GM23338 (cell line): ENCODE measurements at regions not wholly inside any gene's neighbourhood (a gene's known extent, or its start where the extent isn't known, plus 50 kb on each side); places are given as distances from the start of the nearest gene placed in this dataset.

Experiments
- ATAC-seq: fragments of 200-7000 bp; cut with Tn5 transposase; 3 replicates; pipeline ENCODE4 v1.9.1; 2020
- DNase-seq: peaks from one replicate; pipeline ENCODE4 v3.0.0-alpha.2; 2015; ENCODE audit warnings: low spot score
- H2AFZ ChIP-seq: fragments of 200-600 bp; sonication (generic); 2 replicates; pipeline ENCODE4 v1.8.0; 2016; ENCODE audit warnings: antibody characterized with exemption, mild to moderate bottlenecking, moderate library complexity
- H3F3A ChIP-seq: fragments of 200-600 bp; sonication (generic); replicated peaks from 2 replicates; pipeline ENCODE4 v1.8.0; 2017; ENCODE audit warnings: antibody characterized with exemption, mixed run types, low read depth
- H3K27ac ChIP-seq: fragments of 200-600 bp; sonication (generic); 2 replicates; pipeline ENCODE4 v1.6.1; 2016; ENCODE audit warnings: low read depth
- H3K27me3 ChIP-seq: fragments of 200-600 bp; sonication (generic); 2 replicates; pipeline ENCODE4 v1.8.0; 2016; ENCODE audit warnings: mild to moderate bottlenecking, mixed run types, moderate library complexity; ENCODE audit not compliant: insufficient read depth
- H3K36me3 ChIP-seq: fragments of 200-600 bp; sonication (generic); 2 replicates; pipeline ENCODE4 v1.8.0; 2016; ENCODE audit warnings: mild to moderate bottlenecking; ENCODE audit not compliant: insufficient read depth
- H3K4me1 ChIP-seq: fragments of 200-600 bp; sonication (generic); 2 replicates; pipeline ENCODE4 v1.8.0; 2016; ENCODE audit warnings: mild to moderate bottlenecking, moderate library complexity; ENCODE audit not compliant: insufficient read depth
- H3K4me2 ChIP-seq: fragments of 200-600 bp; sonication (generic); 2 replicates; pipeline ENCODE4 v1.7.1; 2017; ENCODE audit warnings: mixed run types
- H3K4me3 ChIP-seq: fragments of 200-600 bp; sonication (generic); 2 replicates; pipeline ENCODE4 v1.6.1; 2016; ENCODE audit warnings: mixed run types
- H3K79me2 ChIP-seq: fragments of 200-600 bp; sonication (generic); replicated peaks from 2 replicates; pipeline ENCODE4 v1.8.0; 2017; ENCODE audit warnings: mild to moderate bottlenecking; ENCODE audit not compliant: insufficient read depth
- H3K9me2 ChIP-seq: fragments of 200-600 bp; sonication (generic); 2 replicates; pipeline ENCODE4 v1.8.0; 2017; ENCODE audit not compliant: insufficient read depth
- H4K20me1 ChIP-seq: fragments of 200-600 bp; sonication (generic); replicated peaks from 2 replicates; pipeline ENCODE4 v1.8.0; 2017; ENCODE audit warnings: mild to moderate bottlenecking; ENCODE audit not compliant: insufficient read depth
- H3K27ac Mint-ChIP-seq: 2 replicates; pipeline ENCODE4 v1.8.0; 2020; ENCODE audit warnings: inconsistent platforms, mild to moderate bottlenecking, moderate library complexity, mixed read lengths
- H3K27me3 Mint-ChIP-seq: 3 replicates; pipeline ENCODE4 v1.8.0; 2022; ENCODE audit warnings: low read depth, mild to moderate bottlenecking, moderate library complexity, mixed read lengths, inconsistent platforms; ENCODE audit not compliant: insufficient read depth, poor library complexity
- H3K36me3 Mint-ChIP-seq: 3 replicates; pipeline ENCODE4 v1.8.0; 2021; ENCODE audit warnings: low read depth, mild to moderate bottlenecking, inconsistent platforms, moderate library complexity, mixed read lengths
- H3K4me1 Mint-ChIP-seq: 3 replicates; pipeline ENCODE4 v1.8.0; 2020; ENCODE audit warnings: mild to moderate bottlenecking, inconsistent platforms, mixed read lengths
- H3K4me3 Mint-ChIP-seq: 3 replicates; pipeline ENCODE4 v1.8.0; 2021; ENCODE audit warnings: moderate library complexity, mild to moderate bottlenecking, inconsistent platforms, mixed read lengths
- H3K9me3 Mint-ChIP-seq: 3 replicates; pipeline ENCODE4 v1.8.0; 2020; ENCODE audit warnings: moderate library complexity, mild to moderate bottlenecking, inconsistent platforms, mixed read lengths
- CREB1 ChIP-seq: fragments of 250-450 bp; sonication (Bioruptor Pico); IDR thresholded peaks from 2 replicates; pipeline ENCODE4 v1.5.0; 2020; ENCODE audit warnings: low read depth, mild to moderate bottlenecking, moderate library complexity
- CTCF ChIP-seq, 2 experiments: fragments of 200-600 bp in 1 of 2; sonication (generic) in 1 of 2; conservative IDR thresholded peaks; 2 replicates each; pipeline versions ENCODE4 v1.5.1 to v1.6.1; 2016 to 2017; ENCODE audit warnings: antibody characterized with exemption in 2 of 2, low read depth in 2 of 2, mild to moderate bottlenecking in 2 of 2, moderate library complexity in 1 of 2
- ETS1 ChIP-seq: IDR thresholded peaks from 2 replicates; pipeline ENCODE4 v1.6.1; 2016; ENCODE audit warnings: antibody characterized with exemption
- EZH2 ChIP-seq: fragments of 200-600 bp; sonication (generic); IDR thresholded peaks from one replicate; pipeline ENCODE4 v1.8.0; 2017; ENCODE audit warnings: antibody characterized with exemption, mild to moderate bottlenecking, low read depth; ENCODE audit not compliant: unreplicated experiment
- EZH2phosphoT487 ChIP-seq: fragments of 200-600 bp; sonication (generic); IDR thresholded peaks from one replicate; pipeline ENCODE4 v1.8.1; 2018; ENCODE audit warnings: antibody characterized with exemption; ENCODE audit not compliant: unreplicated experiment
- JUNB ChIP-seq: IDR thresholded peaks from one replicate; pipeline ENCODE4 v1.6.1; 2016; ENCODE audit warnings: antibody characterized with exemption; ENCODE audit not compliant: unreplicated experiment
- NANOG ChIP-seq: IDR thresholded peaks from 2 replicates; pipeline ENCODE4 v1.6.1; 2016; ENCODE audit warnings: antibody characterized with exemption, borderline replicate concordance
- POLR2AphosphoS5 ChIP-seq: IDR thresholded peaks from 2 replicates; pipeline ENCODE4 v1.6.1; 2016; ENCODE audit warnings: antibody characterized with exemption, low read depth
- REST ChIP-seq: IDR thresholded peaks from one replicate; pipeline ENCODE4 v1.6.1; 2018; ENCODE audit warnings: antibody characterized with exemption; ENCODE audit not compliant: unreplicated experiment
- STAT1 ChIP-seq: IDR thresholded peaks from one replicate; pipeline ENCODE4 v1.6.1; 2016; ENCODE audit warnings: antibody characterized with exemption; ENCODE audit not compliant: unreplicated experiment
- ZNF114 ChIP-seq: fragments of 250-450 bp; sonication (Bioruptor Pico); IDR thresholded peaks from 2 replicates; pipeline ENCODE4 v1.5.0; 2020; ENCODE audit warnings: mild to moderate bottlenecking, moderate library complexity
- ZNF331 ChIP-seq: fragments of 250-450 bp; sonication (Bioruptor Pico); IDR thresholded peaks from 2 replicates; pipeline ENCODE4 v1.5.0; 2020; ENCODE audit warnings: low read depth, mild to moderate bottlenecking, moderate library complexity
- ZNF462 ChIP-seq: fragments of 250-450 bp; sonication (Bioruptor Pico); IDR thresholded peaks from 2 replicates; pipeline ENCODE4 v1.5.0; 2020; ENCODE audit warnings: mild to moderate bottlenecking, moderate library complexity

DNA sequence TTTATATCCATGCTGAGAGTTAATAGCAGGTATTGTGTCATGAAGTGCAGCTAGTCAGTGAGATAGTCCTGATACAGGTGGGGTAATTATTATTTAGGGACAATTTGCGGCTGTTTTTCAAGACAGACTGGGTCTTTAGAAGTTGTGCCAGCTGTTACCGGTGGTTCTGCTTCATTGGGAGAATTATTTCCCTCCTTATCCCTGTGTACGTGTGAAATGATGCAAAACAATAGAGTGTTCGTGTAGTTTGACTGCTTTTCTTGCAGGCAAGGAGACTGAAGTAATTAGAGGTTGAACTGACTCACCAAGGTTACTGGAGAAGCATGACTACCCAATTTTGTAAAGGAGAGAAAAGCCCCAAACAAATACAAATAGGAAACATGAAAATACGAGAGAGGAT is 101.7 kb downstream of the ARRDC3 start:
- ATAC-seq, result no peak
- peaks cover 10% of the 10 kb centered on the region for H3K4me1 Mint-ChIP-seq
- H3K9me3 Mint-ChIP-seq, result peaks cover 5% of the 10 kb centered on the region; the same call in 1 of the 3 replicates

More for the DNA sequence above, 101.7 kb downstream of the ARRDC3 start:
- no peaks in the 10 kb centered on the region for H3K36me3 ChIP-seq
- H3K79me2 ChIP-seq, result no peaks in the 10 kb centered on the region
- Mint-ChIP-seq H3K4me3 (no peak overlapping the region), H3K27me3 (peaks cover 12% of the 10 kb centered on the region), H3K36me3 (peaks cover 5% of the 10 kb centered on the region; the same call in 2 of the 3 replicates), H3K27ac (no peak overlapping the region)
- H4K20me1 ChIP-seq, result no peaks in the 10 kb centered on the region
- H3K4me1 ChIP-seq, result peaks cover 10% of the 10 kb centered on the region; the same call in 1 of the 2 replicates
- no peak for DNase-seq
- H3K27me3 ChIP-seq, result peaks cover 36% of the 10 kb centered on the region
- H3K9me2 ChIP-seq, result no peaks in the 10 kb centered on the region
- H3K4me2 ChIP-seq, result peak overlapping the region; percentile 99; the same call in 1 of the 2 replicates
- TF ChIP-seq CREB1 (CRISPR knock-in tag) (no peak), STAT1 (no peak), ZNF331 (CRISPR knock-in tag) (no peak), ZNF114 (CRISPR knock-in tag) (no peak), ZNF462 (CRISPR knock-in tag) (no peak), JUNB (no peak), POLR2AphosphoS5 (no peak), ETS1 (no peak), REST (no peak), CTCF (conservative IDR thresholded peaks at IDR 0.05; ENCODE audit: low read depth in 2 of 2) (no peak), NANOG (no peak), EZH2 (no peak), EZH2phosphoT487 (no peak)
- H2AFZ ChIP-seq, result no peak overlapping the region; the same call in 1 of the 2 replicates
- no peak overlapping the region for H3K27ac ChIP-seq
- H3K4me3 ChIP-seq, result no peak overlapping the region
- H3F3A ChIP-seq, result peaks cover 6% of the 10 kb centered on the region; the same call in 1 of the 2 replicates
